ENCODE measurements at regions not wholly inside any gene's neighbourhood (a gene's known extent, or its start where the extent isn't known, plus 50 kb on each side); places are given as distances from the start of the nearest gene placed in this dataset.

- no peak for TF ChIP-seq CTCF (IDR thresholded peaks at IDR 0.05; ENCODE audit: insufficient read depth, low read depth, low read length)
- no peak for TF ChIP-seq EZH2 (IDR thresholded peaks at IDR 0.05; ENCODE audit: insufficient read depth, low read length)
Measured at GRCh38 chr7:67901808-67902480, 905.3 kb downstream of the TYW1 start.

Data from astrocyte (in vitro differentiated cells and primary cell).